CD4-positive, alpha-beta T cell (primary cell): ENCODE measurements at regions not wholly inside any gene's neighbourhood (a gene's known extent, or its start where the extent isn't known, plus 50 kb on each side); places are given as distances from the start of the nearest gene placed in this dataset.

ENCODE experiments used
- ATAC-seq: fragments of 200-7000 bp; cut with Tn5 transposase; one replicate; pipeline ENCODE4 v1.10.0; 2022; ENCODE audit warnings: mild to moderate bottlenecking; ENCODE audit not compliant: poor library complexity
- CTCF ChIA-PET: fragments of 350-600 bp; sonication (Branson Sonifier 250); formaldehyde crosslinking; loops from one replicate; lab custom pipeline; 2021; ENCODE audit warnings: antibody characterized with exemption, inconsistent platforms; lab: Charles Lee
- POLR2A ChIA-PET: fragments of 350-600 bp; sonication (Branson Sonifier 250); formaldehyde crosslinking; loops from one replicate; lab custom pipeline; 2021; ENCODE audit warnings: antibody characterized with exemption, inconsistent platforms; lab: Charles Lee
- DNase-seq, 14 experiments: peaks; one replicate each; pipeline ENCODE4 v3.0.0-alpha.2; 2013 to 2020; ENCODE audit warnings: mixed read lengths in 2 of 14
- H3K27ac ChIP-seq, 2 donors: one replicate each; pipeline versions ENCODE4 v1.5.1 to v1.7.0; 2013; ENCODE audit warnings: low read length in 2 of 2, low read depth in 1 of 2, mild to moderate bottlenecking in 1 of 2
- H3K27me3 ChIP-seq, 2 experiments: 1 replicate in 1 of 2; 2 replicates in 1 of 2; pipeline versions ENCODE4 v1.6.1 to v1.7.0; 2013; ENCODE audit warnings: low read length in 2 of 2, control low read depth in 1 of 2, mild to moderate bottlenecking in 1 of 2, moderate library complexity in 1 of 2; ENCODE audit not compliant: insufficient read depth in 2 of 2, control insufficient read depth in 1 of 2
- H3K36me3 ChIP-seq: one replicate; pipeline ENCODE4 v1.6.1; 2013; ENCODE audit warnings: low read length, control low read depth; ENCODE audit not compliant: insufficient read depth
- H3K4me1 ChIP-seq: one replicate; pipeline ENCODE4 v1.6.1; 2013; ENCODE audit warnings: low read length, control low read depth; ENCODE audit not compliant: insufficient read depth
- H3K4me3 ChIP-seq: one replicate; pipeline ENCODE4 v1.5.1; 2013; ENCODE audit warnings: mild to moderate bottlenecking, low read length, moderate library complexity
- H3K9me3 ChIP-seq, 2 experiments: 1 replicate in 1 of 2; 2 replicates in 1 of 2; pipeline versions ENCODE4 v1.6.1 to v1.7.0; 2013; ENCODE audit warnings: low read length in 2 of 2, mild to moderate bottlenecking in 2 of 2, control low read depth in 1 of 2, moderate library complexity in 1 of 2; ENCODE audit not compliant: control insufficient read depth in 1 of 2, insufficient read depth in 1 of 2
- H3K27ac Mint-ChIP-seq: one replicate; pipeline ENCODE4 v1.8.0; 2020; ENCODE audit warnings: mixed read lengths
- H3K27me3 Mint-ChIP-seq: one replicate; pipeline ENCODE4 v1.8.0; 2021; ENCODE audit warnings: mixed read lengths
- H3K36me3 Mint-ChIP-seq: one replicate; pipeline ENCODE4 v1.8.0; 2021; ENCODE audit warnings: low read depth, mixed read lengths
- H3K4me1 Mint-ChIP-seq: one replicate; pipeline ENCODE4 v1.8.0; 2021; ENCODE audit warnings: low read depth, mixed read lengths
- H3K4me3 Mint-ChIP-seq: one replicate; pipeline ENCODE4 v1.8.0; 2020; ENCODE audit warnings: mild to moderate bottlenecking, mixed read lengths
- H3K9me3 Mint-ChIP-seq: one replicate; pipeline ENCODE4 v1.8.0; 2020; ENCODE audit warnings: mixed read lengths
- intact Hi-C, 2 experiments: fragments of 100-400 bp; cut with DNase I in 1 of 2; cut with micrococcal nuclease in 1 of 2; formaldehyde crosslinking; loops; one replicate each; pipeline versions ENCODE4 v1.15.1 to v1.9.0; 2023 to 2025; cut with DNase I, micrococcal nuclease
- TF ChIP-seq, protein P1 (sequence below): fragments of 200-600 bp; IDR thresholded peaks from one replicate; pipeline ENCODE4 v1.8.0; 2022; ENCODE audit warnings: antibody characterized with exemption, mild to moderate bottlenecking

DNA sequence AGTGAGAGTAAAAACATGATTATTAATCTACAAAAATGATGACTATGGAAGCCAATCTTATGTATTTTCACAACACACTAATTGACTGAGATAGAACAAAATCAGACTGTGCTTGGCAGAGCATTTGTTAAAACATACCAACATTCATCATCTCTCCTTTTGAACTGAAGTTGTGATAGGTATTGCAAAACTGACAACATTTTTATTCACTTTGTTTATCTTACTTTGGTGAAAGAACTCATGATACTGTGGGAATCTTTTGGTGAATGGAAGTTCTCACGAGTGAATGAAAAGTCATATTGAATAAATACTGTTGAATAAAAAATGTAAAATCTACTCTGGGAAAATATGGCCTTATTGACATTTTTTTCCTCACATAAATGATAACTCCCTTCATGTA, 1430.2 kb upstream of the PIK3C3 start:
- Histone ChIP-seq H3K4me1 (no peaks in the 10 kb centered on the region), H3K27me3 (no peaks in the 10 kb centered on the region), H3K27ac (no peak overlapping the region), H3K36me3 (no peaks in the 10 kb centered on the region), H3K9me3 (peaks cover 0 to 8% of the 10 kb centered on the region in 2 experiments), H3K4me3 (no peak overlapping the region)
- Mint-ChIP-seq H3K27ac (no peak overlapping the region), H3K4me1 (no peaks in the 10 kb centered on the region), H3K4me3 (no peak overlapping the region), H3K9me3 (peaks cover 5% of the 10 kb centered on the region), H3K27me3 (no peaks in the 10 kb centered on the region), H3K36me3 (no peaks in the 10 kb centered on the region)
- no peak for DNase-seq
- CTCF ChIA-PET: no interaction called here
- TF ChIP-seq, protein P1, sequence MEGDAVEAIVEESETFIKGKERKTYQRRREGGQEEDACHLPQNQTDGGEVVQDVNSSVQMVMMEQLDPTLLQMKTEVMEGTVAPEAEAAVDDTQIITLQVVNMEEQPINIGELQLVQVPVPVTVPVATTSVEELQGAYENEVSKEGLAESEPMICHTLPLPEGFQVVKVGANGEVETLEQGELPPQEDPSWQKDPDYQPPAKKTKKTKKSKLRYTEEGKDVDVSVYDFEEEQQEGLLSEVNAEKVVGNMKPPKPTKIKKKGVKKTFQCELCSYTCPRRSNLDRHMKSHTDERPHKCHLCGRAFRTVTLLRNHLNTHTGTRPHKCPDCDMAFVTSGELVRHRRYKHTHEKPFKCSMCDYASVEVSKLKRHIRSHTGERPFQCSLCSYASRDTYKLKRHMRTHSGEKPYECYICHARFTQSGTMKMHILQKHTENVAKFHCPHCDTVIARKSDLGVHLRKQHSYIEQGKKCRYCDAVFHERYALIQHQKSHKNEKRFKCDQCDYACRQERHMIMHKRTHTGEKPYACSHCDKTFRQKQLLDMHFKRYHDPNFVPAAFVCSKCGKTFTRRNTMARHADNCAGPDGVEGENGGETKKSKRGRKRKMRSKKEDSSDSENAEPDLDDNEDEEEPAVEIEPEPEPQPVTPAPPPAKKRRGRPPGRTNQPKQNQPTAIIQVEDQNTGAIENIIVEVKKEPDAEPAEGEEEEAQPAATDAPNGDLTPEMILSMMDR: no peak
- POLR2A ChIA-PET: no interaction called here
- intact Hi-C loops: no loop called here
- ATAC-seq: no peak

DNA sequence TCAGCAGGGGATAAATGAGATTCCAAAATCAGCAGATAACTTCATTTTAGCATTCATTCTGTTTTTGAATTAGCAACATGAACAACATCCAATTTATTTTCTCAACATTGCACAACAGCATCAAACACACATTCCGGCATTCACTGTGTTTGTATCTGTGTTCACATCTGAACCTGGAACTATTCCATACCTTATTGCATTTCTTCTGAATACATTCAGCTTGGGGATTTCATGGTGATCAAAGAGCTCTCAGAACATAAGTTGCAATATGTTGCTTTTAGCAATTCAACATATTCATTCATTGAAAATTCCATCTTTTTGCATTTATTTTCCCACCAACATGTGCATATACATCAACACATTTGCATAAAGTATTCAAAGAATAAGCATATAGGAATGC, 1431.7 kb upstream of the PIK3C3 start:
- H3K4me1 Mint-ChIP-seq: no peaks in the 10 kb centered on the region
- Histone ChIP-seq H3K4me1 (no peaks in the 10 kb centered on the region), H3K27ac (no peak overlapping the region), H3K4me3 (no peak overlapping the region), H3K36me3 (no peaks in the 10 kb centered on the region), H3K27me3 (no peaks in the 10 kb centered on the region), H3K9me3 (peaks cover 0 to 8% of the 10 kb centered on the region in 2 experiments)
- H3K36me3 Mint-ChIP-seq: no peaks in the 10 kb centered on the region
- TF ChIP-seq, protein P1: no peak
- intact Hi-C loops: no loop called here
- no peak for ATAC-seq
- H3K27ac Mint-ChIP-seq: no peak overlapping the region
- ChIA-PET POLR2A (no interaction called here), CTCF (no interaction called here)
- peaks cover 5% of the 10 kb centered on the region for H3K9me3 Mint-ChIP-seq
- H3K27me3 Mint-ChIP-seq: no peaks in the 10 kb centered on the region
- no peak for DNase-seq
- H3K4me3 Mint-ChIP-seq: no peak overlapping the region

DNA sequence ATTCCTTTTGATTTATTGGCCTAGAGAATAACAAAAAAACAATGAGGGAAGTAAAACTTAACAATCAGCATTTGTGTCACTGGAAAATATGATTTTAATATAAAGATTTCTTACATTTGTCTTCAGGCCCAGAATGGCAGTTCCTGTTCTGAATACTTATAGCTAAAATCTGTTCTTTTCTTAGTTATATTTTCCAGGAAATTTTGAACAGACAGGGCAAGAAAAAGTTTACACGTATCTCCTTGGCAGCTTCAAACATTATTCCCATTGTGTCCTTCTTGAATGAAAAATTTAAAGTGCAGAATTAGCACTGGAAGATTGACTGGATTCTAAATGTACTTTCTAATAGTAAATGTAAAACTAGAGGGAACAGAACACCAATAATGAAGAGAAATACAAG, 1454.0 kb upstream of the PIK3C3 start:
- Histone ChIP-seq H3K4me1 (no peaks in the 10 kb centered on the region), H3K4me3 (no peak overlapping the region), H3K36me3 (no peaks in the 10 kb centered on the region), H3K9me3 (no peaks in the 10 kb centered on the region), H3K27me3 (no peaks in the 10 kb centered on the region), H3K27ac (no peak overlapping the region)
- no peak for DNase-seq
- Mint-ChIP-seq H3K27ac (no peak overlapping the region), H3K27me3 (no peaks in the 10 kb centered on the region), H3K36me3 (no peaks in the 10 kb centered on the region), H3K4me1 (no peaks in the 10 kb centered on the region), H3K4me3 (no peak overlapping the region), H3K9me3 (peaks cover 5% of the 10 kb centered on the region)
- ChIA-PET POLR2A (no interaction called here), CTCF (no interaction called here)
- intact Hi-C loops: no loop called here
- TF ChIP-seq, protein P1: no peak
- no peak for ATAC-seq
